Ishikawa (cell line): ENCODE measurements at regions not wholly inside any gene's neighbourhood (a gene's known extent, or its start where the extent isn't known, plus 50 kb on each side); places are given as distances from the start of the nearest gene placed in this dataset.

Source experiments
- EGR1 ChIP-seq: IDR thresholded peaks from 2 replicates; pipeline ENCODE4 v1.6.1; 2012
- FOXM1 ChIP-seq: IDR thresholded peaks from 2 replicates; pipeline ENCODE4 v1.6.1; 2012; ENCODE audit warnings: low read depth, borderline replicate concordance
- NFIC ChIP-seq: IDR thresholded peaks from 2 replicates; pipeline ENCODE4 v1.6.1; 2012
- TAF1 ChIP-seq: IDR thresholded peaks from 2 replicates; pipeline ENCODE4 v1.6.1; 2012; ENCODE audit warnings: low read depth, mild to moderate bottlenecking
- TF ChIP-seq, protein P1 (sequence below): IDR thresholded peaks from 2 replicates; pipeline ENCODE4 v1.6.1; 2012

DNA sequence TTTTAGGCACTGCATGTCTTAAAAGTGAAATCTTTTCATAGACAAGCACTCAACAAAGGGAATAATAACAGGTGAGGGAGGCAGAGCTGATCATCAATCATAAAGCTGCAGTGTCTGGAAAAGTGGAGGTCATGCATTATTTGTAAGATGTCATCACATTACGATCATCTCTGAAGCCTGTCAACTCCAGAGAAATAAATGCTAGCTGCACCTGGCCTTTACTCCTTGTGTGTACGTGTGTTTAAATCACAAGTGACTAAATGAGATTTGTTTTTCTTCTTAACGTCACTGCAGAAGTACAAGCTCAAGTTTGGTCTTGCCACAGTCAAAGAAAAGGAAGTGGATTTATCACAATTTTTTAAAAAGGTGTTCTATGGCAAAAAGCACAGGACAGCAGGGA is 275.5 kb upstream of the SGK1 start:
- no peak for TF ChIP-seq EGR1
- no peak for TF ChIP-seq TAF1
- no peak for TF ChIP-seq FOXM1
- TF ChIP-seq NFIC, result no peak
- TF ChIP-seq, protein P1, sequence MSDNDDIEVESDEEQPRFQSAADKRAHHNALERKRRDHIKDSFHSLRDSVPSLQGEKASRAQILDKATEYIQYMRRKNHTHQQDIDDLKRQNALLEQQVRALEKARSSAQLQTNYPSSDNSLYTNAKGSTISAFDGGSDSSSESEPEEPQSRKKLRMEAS, result no peak
